ENCODE measurements at regions not wholly inside any gene's neighbourhood (a gene's known extent, or its start where the extent isn't known, plus 50 kb on each side); places are given as distances from the start of the nearest gene placed in this dataset.

GRCh38 chr13:53417601-53418000 is 389.0 kb downstream of the OLFM4 start:
- TF ChIP-seq CTCF (IDR thresholded peaks at IDR 0.05) (no peak), EZH2 (IDR thresholded peaks at IDR 0.05) (no peak), EZH2phosphoT487 (IDR thresholded peaks at IDR 0.05) (no peak)
